ENCODE measurements at regions not wholly inside any gene's neighbourhood (a gene's known extent, or its start where the extent isn't known, plus 50 kb on each side); places are given as distances from the start of the nearest gene placed in this dataset.

GRCh38 chr12:30507576-30507975, 188.1 kb downstream of the IPO8 start:
- no peak for DNase-seq (ENCODE audit: low read depth in 2 of 2)

- DNase-seq (ENCODE audit: low read depth in 2 of 2): no peak
Measured at GRCh38 chr12:30506411-30506810, 189.3 kb downstream of the IPO8 start.

- no peak for DNase-seq (ENCODE audit: low read depth in 2 of 2)
Measured at GRCh38 chr12:30501718-30502117, 194.0 kb downstream of the IPO8 start.

DNA sequence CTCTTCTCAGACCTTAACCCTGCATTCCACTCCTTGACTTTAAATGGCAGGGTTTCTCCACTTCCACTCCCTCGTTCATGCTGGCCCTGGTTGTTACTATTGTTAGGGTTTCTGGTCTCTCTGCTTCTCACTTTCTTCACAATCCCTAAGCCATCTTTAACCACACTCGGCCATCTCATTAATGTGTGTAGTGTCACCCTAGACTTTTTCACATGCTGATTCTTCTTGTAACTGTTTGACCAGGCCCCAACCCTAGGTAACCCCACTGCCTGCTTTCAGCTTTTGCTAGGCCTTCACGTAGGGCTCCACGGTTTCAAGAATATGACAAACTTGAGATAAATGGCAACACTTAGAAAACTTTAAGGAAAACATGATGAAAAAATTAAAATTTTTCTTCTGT, 195.1 kb downstream of the IPO8 start:
- DNase-seq (ENCODE audit: low read depth in 2 of 2): no peak

GRCh38 chr12:30485230-30485890, 210.3 kb downstream of the IPO8 start:
- no peak for DNase-seq (ENCODE audit: low read depth in 2 of 2)

- no peak for DNase-seq (ENCODE audit: low read depth in 2 of 2)
Measured at GRCh38 chr12:30484658-30485057, 211.0 kb downstream of the IPO8 start.

DNA sequence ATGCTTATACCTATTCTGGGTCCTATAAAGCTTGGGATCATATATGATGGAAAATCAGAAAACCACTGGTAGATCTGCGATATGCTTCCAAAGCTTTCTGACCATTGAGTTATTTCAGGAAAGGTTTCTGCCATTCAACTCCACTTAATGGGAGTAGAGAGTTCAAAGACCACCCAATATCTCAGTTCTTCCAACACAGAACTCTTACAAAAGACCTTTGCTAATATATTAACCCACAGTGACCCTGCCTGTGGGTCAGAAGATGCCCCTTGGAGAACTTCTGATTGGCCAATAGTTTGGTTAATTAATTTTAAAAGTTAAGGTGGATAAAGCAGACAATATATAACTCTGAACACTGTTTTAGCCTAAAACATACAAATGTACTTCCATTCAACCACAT, 213.0 kb downstream of the IPO8 start:
- DNase-seq (ENCODE audit: low read depth in 2 of 2): no peak

DNA sequence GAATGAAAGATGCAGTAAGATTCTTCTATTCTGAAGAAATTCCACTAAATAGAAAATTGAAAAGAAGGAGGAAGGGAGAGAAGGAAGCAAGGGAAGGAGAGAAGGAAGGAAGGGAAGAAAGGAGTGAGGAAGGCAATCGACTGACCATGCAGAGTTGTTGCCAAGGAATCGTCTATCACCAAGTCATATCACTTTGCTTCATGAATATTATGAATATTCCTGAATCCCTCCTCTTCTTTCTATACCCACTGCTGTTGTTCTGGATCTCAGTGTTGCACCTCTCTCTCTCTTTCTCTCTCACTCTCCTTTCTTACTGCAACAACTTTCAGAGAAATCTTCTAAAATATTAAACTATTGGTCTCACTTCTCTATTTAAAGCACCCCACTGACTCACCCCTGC, 222.4 kb downstream of the IPO8 start:
- no peak for DNase-seq (ENCODE audit: low read depth in 2 of 2)

GRCh38 chr12:30466093-30466585, 229.5 kb downstream of the IPO8 start:
- DNase-seq (ENCODE audit: low read depth in 2 of 2): no peak

GRCh38 chr12:30463636-30464035, 232.0 kb downstream of the IPO8 start:
- no peak for DNase-seq (ENCODE audit: low read depth in 2 of 2)

- no peak for DNase-seq (ENCODE audit: low read depth in 2 of 2)
Measured at GRCh38 chr12:30462249-30462648, 233.4 kb downstream of the IPO8 start.

DNA sequence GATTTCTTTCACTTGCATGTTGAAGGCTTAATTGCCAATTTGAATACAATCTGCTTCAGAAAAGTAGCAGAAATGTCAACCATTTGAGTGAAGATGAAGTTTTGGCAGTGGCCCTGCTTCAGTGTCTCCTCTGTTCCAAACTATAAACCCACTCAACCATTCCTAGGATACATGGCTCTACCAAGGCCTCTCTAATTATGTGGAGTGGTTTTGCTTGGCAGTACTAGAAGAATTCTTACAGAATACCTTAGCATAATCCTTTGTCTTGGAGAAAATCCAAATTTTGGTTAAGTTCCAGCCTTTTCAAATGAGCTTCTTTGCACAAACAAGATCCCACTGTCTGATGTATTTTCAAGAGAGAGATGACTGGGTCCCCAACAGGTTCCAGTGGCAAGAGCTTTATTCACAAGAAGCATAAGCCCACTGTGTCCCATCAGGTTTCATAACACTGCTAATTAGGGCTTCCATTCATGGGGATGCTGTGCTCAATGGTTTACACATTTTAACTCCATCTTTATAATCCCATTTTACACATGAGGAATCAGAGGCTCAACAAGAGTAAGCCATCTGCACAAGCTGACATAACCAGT, 234.5 kb downstream of the IPO8 start:
- DNase-seq (ENCODE audit: low read depth in 2 of 2): no peak

DNA sequence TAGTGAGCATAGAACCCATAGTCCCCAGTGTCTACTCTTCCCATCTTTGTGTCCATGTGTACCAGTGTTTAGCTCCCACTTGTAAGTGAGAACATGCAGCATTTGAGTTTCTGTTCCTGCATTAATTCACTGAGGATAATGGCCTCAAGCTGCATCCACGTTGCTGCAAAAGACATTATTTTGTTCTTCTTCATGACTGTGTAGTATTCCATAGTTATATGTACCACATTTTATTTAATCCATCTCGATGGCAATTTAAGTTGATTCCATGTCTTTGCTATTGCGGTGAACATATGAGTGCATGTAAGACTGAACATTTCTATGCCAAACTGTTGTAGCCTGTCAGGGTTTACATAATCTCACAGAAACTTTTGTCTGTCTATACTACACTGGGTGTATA, 237.2 kb downstream of the IPO8 start:
- no peak for DNase-seq (ENCODE audit: low read depth in 2 of 2)

- DNase-seq (ENCODE audit: low read depth in 2 of 2): no peak
Measured at GRCh38 chr12:30457621-30458289, 237.9 kb downstream of the IPO8 start.

GRCh38 chr12:30450872-30451271, 244.8 kb downstream of the IPO8 start:
- DNase-seq (ENCODE audit: low read depth in 2 of 2): no peak

DNA sequence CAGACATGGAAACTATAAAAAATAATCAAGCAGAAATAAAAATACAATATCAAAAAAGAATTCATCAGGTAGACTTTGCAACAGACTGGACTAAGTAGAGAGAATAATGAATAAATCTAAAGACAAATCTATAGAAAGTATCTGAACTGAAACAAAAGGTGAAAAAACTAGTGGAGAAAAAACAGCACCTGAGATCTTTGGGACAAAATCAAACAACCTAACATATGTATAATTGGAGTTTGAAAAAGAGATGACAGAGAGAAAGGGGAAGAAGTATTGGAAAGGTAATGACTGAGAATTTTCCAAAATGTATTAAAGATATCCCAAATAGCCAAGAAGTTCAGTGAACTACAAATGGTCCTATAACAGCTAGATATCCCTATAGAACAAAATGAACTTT, 245.4 kb downstream of the IPO8 start:
- DNase-seq (ENCODE audit: low read depth in 2 of 2): no peak

GRCh38 chr12:30448038-30448437, 247.6 kb downstream of the IPO8 start:
- no peak for DNase-seq (ENCODE audit: low read depth in 2 of 2)

DNA sequence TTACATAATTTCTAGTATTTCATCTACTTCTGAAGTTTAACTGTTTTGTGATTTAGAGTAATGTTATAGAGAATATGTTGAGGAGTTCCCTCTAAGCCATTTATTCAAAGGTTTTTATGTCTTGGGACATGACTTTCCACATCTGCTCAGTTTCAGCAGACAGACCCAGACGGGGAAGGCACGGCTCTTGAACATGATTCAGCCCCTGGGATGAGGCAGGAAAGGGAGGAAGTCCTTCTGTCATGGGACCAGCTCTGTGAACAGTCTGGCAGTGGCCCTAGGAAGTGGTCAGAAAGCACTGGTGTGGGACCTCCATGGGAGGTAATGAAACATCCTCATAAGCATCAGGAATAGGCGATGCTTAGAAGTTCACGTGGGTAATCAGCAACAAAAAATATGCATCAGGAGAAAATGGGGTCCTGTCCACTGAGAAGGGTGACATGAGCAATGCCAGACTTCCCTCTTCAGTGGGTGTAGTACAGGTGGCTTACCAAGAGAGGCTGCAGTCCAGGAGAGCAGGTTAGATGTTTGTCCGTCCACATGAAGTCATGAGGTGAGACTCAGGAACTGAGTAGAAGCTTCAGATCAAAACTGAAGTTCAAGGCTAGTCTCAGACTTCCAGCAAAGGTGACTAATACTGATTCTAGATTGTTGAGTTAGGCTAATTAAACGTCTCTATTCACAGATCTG, 248.5 kb downstream of the IPO8 start:
- no peak for DNase-seq (ENCODE audit: low read depth in 2 of 2)

DNA sequence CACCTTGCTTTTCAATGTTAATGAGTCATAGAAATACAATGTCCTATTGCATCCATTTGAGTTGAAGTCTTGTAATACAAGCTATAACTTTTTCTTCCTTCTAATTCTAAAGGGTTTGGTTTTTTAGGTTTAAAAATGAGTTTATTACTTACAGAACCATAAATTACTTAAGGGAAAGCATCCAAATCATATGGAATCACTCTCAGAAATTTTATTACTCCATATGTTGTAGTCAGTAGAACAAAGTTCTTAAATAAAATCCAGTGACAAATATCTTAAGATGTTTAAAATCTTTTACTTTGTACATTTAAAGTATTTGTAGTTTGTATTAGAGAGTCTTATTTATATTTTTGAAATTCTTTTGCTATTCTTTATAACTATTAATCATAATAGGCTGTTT, 253.2 kb downstream of the IPO8 start:
- DNase-seq (ENCODE audit: low read depth in 2 of 2): no peak

GRCh38 chr12:30440826-30441602, 254.7 kb downstream of the IPO8 start:
- DNase-seq (ENCODE audit: low read depth in 2 of 2): no peak

GRCh38 chr12:30439201-30439600, 256.5 kb downstream of the IPO8 start:
- no peak for DNase-seq (ENCODE audit: low read depth in 2 of 2)

DNA sequence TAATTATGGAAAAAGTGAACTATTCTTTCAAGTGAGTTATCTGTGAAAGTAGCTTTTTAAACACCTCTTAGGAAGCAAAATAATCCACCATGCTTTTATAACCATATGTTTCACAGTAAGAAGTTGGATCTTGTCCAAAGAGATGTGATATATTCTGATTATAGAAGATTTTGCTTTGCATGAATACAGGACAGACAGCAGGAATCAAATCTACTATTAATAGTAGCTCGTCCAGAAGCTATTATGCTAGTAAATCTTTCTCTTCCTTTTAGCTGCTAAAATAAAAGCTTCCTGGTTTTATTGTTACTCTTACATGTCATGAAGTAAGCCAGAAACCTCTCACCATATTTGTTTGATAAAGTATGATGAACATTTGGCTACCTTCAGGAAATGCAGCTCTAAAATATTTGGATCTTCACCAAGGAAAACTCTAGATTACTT, 257.0 kb downstream of the IPO8 start:
- DNase-seq (ENCODE audit: low read depth in 2 of 2): no peak

Data from stimulated activated CD4-positive, alpha-beta T cell treated with anti-CD3 and anti-CD28 coated beads, Interleukin-15, amount 100 ng/mL, for 48 hours (primary cell).